Stimulated activated naive CD4-positive, alpha-beta T cell treated with Interleukin-2 at 50 U/mL for 16 hours (primary cell): ENCODE measurements at regions not wholly inside any gene's neighbourhood (a gene's known extent, or its start where the extent isn't known, plus 50 kb on each side); places are given as distances from the start of the nearest gene placed in this dataset.
"Not testable (repeated sequence)": the region's sequence is repeated elsewhere in the genome, so short reads cannot be mapped to it uniquely, and the experiment has no call there.

ENCODE experiments used
- DNase-seq: peaks from one replicate; lab custom pipeline; 2025; lab: John Stamatoyannopoulos, UW

DNA sequence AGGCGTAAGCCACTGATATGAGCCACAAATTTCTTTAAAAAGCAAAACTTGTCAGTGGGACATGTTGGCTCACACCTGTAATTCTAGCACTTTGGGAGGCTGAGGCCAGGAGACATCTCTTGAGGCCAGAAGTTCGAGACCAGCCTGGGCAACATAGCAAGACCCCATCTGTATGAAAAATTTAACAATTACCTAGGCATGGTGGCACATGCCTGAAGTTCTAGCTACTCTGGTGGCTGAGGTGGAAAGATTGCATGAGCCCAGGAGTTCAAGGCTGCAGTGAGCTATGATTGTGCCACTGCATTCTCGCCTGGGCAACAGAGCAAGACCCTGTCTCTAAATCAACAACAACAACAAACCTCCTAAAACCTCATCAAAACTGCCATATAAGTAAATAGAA is 147.6 kb upstream of the BARHL2 start:
- no peak for DNase-seq

DNA sequence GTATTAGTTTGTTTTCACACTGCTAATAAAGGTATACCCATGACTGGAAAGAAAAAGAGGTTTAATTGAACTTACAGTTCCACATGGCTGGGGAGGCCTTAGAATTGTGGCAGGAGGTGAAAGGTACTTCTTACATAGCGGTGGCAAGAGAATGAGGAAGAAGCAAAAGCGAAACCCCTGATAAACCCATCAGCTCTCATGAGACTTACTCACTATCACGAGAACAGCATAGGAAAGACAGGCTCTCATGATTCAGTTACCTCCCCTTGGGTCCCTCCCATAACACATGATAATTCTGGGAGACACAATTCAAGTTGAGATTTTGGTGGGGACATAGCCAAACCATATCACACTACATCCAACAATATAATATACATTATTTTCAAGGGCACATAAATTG is 145.7 kb upstream of the BARHL2 start:
- no peak for DNase-seq

DNA sequence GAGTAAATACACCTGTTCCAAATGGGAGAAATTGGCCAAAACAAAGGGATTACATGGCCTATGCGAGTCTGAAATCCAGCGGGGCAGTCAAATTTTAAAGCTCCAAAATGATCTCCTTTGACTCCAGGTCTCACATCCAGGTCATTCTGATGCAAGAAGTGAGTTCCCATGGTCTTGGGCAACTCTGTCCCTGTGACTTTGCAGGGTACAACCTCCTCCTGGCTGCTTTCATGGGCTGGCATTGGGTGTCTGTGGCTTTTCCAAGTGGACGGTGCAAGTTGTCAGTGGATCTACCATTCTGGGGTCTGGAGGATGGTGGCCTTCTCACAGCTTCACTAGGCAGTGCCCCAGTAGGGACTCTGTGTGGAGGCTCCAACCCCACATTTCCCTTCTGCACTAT is 144.3 kb upstream of the BARHL2 start:
- not testable (repeated sequence) for DNase-seq

DNA sequence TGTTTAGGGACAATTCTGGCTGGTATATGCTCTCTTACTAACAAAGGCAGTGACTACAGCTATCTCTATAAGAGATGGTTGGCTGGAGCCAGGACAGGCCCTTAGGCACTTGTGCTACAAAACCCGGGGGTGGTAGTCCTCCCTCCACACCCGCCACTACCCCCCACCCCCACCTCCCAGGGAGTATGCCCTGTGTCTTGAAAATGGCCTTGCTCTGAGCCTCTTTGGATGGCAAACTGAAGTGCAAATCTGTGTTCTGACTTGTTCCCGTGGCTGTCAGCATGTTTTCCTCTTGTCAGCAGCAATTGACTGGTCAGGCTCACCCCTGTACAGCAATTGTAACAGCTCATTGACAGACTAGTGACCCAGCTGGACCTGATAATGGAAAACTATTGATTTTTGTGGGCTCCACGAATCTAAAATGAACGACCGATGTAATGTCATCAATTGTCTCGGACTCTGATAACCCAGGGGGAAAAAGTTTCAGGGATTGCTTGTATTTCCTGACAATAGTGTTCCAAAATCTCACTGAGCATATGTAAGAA is 139.4 kb upstream of the BARHL2 start:
- no peak for DNase-seq

DNA sequence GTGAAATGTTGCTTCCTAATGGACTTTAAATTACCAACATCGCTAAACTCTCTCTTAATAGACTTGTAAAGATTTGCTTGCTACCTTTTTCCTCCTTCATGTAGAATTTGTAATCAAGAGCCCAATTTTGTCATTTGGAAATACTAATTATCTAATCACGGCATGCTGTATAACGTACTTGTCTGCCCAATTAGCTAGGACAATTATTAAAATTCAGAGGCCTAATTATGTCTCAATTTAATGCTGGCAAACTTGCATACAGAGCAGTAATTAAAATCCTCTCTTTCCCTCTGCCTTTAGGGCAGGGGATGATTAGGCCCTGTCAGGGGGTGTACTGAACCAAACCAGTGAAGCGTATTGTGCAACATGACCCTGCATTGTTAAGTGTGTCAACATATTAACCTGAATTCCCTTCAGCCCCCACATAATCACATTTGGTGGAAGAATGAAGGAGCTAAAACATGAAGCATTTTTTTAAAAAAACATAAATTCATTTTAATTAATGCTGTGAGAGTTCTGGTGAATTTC is 137.4 kb upstream of the BARHL2 start:
- no peak for DNase-seq

DNA sequence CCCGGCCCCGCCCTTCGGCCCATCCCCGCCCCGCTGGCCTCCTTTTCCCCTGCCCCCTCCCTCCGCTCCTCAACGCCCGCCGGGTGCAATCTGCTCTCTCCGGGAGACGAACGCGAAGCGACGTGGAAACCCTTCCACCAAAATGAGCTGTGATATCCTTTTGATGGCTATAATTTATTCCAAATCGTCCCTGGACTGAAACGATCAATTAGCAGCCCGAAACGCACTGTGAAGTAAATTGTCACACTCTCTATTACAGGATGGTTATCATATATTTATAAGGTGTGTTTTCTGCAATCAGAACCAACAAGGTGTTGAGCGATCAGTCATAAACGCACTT is 134.6 kb upstream of the BARHL2 start:
- no peak for DNase-seq

DNA sequence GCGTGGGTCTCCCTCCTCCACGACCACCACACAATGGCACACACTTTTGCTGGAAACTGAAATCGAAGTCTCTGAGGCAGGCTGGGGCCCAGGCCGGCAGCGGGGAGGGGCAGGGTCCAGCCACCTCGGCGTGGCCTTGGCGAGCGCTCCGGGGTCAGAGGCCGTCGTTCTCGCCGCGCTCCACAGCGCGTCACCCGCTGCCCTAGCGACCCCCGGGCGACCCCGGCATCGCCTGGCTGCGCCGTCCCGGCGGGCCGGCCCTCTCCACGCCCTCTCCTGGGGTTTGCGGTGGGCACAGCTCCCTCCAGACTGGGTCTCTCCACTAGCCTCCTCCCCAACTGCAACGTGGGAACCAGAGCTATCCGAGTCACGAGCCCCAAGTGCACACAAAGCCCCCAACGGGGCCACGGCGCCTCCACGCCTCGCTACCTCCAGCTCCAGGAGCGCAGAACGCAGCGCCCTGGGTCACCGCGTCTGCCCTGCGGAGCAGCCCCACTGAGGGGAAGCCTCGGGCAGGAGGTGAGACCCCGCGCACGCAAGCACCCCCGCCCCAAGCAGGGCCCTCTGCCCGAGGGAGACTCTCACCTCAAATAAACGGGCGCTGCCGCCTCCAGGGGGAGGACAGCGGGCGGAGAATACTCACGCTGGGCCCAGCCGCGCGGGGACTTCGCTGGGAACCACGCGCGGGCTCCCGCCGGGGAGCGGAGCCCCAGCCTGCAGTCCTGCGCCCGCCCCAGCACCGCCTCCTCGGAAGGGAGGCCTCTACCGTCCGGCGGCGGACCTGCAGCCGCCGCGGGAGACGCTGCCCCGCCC is 134.0 kb upstream of the BARHL2 start:
- peak; percentile 72 for DNase-seq

DNA sequence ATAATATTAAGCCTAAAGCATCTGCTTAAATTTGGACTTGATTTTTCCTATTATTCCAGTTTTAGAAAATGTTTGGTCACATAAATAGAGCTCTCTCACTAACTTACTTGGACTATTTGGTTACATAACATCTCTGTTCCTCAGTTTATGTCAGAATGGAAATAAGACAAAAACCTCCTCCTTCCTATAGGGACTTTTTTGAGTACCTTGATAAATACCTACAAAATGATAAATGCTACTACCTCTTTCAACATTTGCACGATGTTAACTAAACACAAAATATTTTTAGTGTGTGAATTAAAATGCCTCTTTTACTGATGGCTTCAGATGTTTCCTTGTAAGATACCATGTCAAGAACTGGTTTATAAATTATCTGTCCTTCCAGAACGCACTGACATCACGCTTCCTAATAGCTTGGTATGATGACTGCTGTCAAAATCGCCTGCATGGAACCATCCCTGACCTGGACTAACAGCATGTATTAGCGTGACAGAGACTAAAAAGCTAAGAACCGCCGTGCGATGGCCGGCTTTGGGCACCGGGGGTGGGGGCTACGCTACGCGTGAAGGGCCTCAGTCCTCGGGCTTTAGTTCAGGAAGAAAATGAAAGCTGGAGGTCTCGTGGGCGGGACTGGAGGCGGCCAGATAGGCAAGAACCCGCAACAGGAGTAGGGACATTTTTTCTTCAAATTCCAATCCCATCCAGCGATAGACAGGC is 133.2 kb upstream of the BARHL2 start:
- DNase-seq: no peak

DNA sequence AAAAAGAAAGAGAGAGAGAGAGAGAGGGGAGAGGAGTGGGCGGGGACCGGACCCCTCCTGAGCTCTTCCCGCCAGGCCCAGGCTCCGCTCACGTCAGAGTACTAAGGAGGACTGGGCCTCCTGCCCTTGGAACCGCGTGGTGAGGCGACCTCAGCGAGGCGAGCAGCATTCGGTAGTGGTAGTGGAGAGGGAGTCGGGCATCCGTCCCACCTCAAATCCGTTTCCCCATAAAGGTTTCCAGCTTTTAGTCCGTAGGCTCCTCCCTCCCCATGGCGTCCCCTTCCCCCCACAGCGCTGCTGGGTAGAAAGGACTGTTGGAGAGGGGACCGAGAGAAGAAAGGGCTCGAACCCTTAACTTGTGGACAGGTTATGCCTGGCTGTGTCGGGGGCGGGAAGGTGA is 124.4 kb upstream of the BARHL2 start:
- no peak for DNase-seq

DNA sequence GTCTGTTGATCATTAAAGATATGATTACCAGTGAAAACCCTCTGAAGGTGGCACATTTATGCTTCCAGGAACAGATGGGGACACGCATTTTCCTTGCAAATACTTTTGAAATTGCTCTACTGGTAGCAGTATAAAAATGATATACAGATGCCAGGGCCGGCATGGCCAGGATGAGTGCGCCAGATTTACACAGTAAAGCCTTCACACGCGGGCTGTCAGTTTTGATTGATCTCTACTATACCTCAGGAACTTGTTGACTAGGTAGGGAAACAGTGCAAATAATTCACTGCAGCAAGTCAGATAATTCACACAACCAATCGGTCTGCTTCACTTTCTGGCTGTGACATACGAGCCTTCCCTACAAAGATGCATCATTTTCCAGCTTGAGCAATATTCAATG is 123.2 kb upstream of the BARHL2 start:
- no peak for DNase-seq

DNA sequence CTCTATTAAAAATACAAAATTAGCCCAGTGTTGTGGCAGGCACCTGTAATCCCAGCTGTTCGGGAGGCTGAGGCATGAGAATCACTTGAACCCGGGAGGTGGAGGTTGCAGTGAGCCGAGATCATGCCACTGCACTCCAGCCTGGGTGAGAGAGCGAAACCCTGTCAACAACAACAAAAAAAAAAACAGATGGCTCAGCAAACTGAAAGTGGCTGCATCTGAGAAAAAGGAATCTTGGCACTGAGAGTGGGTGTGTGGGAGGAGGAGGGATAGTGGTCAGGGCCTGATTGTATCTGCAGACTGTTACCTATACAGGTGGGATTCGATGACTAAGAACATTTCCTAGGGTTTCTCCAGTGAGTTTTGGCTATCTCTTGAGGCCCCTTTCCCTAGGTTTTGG is 122.2 kb upstream of the BARHL2 start:
- DNase-seq: no peak

DNA sequence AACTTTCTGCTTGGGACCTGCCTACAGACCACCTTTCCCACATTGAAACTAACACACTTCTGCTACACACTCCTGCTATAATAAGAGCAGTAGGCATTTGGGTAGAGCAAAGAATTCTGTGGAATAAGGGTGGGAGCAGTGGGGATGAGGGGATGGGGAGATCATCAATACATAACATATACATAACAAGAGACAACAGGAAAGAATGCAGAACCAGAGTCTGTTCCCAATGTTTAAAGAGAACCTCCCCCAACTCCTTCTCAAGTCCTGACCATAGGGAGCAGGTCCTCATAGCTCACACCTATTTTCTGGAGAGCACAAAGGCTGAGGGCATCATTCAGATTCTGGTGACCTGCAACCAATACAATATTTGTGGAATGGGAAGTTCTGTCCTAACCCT is 121.6 kb upstream of the BARHL2 start:
- no peak for DNase-seq

DNA sequence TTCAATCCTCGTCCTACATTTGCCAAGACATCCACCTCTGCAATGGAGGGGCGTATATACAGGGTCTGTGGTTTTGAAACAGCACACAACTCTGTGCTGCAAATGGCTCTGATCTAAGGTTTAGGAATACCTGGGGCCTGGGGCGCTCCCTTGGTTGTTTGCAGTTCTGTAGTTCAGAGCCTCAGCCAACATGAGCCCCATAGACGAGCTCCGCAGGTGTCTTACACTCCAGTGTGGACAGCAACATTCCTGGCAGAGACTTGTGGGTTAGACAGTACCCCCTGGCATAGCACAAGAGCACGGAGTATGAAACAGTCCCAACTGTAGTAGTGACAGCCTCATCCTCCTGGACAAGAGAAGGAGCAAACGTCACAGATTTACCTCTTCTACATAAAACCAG is 120.3 kb upstream of the BARHL2 start:
- no peak for DNase-seq

DNA sequence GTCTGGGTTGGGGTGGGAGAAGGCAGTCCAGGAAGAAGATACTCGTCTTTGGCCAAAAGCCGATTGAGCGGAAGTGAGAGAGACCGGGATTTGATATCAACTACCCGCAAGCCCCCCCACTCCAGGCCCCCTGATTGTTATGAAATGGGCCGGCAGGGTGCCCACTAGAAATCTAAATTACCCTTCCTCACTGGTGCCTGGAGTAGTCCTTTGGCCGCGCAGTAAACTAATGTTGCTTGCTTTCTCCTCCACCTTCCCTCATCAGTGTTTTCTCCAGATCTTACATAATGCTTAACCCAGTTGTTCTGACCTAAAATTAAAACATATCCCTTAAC is 119.2 kb upstream of the BARHL2 start:
- DNase-seq: no peak

DNA sequence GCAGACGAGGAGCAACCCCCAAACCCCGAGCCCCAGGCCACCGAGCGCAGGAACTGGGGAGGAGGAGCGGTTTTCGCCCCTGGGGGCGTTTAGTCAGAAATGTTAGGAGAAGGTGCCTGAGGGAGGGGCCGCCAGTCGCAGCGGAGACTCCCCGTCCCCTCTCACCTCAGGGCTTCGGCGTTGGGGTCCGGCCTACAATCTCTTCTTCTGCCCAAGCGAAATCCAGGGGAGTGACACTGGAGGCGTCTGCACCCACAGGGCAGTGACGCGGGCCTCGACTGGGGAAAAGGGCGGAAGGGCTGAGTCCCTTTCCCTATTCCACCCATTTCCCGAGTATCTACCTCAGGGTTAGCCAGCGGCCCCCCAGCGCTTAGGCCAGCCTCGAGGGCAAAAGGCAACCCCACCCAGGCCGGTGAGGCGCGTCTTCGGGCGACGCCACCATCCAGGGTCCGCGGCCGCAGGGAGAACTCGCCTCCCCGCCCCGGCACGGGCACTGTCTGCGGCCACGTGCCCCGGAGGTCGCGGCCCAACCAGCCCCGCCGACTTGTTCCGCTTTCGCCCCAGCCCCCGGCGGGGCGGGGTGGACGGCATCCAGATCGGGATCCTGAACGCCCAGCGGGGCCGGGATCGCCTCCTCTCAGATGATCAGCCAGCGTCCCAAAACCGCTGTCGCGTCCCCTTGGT is 118.7 kb upstream of the BARHL2 start:
- no peak for DNase-seq

DNA sequence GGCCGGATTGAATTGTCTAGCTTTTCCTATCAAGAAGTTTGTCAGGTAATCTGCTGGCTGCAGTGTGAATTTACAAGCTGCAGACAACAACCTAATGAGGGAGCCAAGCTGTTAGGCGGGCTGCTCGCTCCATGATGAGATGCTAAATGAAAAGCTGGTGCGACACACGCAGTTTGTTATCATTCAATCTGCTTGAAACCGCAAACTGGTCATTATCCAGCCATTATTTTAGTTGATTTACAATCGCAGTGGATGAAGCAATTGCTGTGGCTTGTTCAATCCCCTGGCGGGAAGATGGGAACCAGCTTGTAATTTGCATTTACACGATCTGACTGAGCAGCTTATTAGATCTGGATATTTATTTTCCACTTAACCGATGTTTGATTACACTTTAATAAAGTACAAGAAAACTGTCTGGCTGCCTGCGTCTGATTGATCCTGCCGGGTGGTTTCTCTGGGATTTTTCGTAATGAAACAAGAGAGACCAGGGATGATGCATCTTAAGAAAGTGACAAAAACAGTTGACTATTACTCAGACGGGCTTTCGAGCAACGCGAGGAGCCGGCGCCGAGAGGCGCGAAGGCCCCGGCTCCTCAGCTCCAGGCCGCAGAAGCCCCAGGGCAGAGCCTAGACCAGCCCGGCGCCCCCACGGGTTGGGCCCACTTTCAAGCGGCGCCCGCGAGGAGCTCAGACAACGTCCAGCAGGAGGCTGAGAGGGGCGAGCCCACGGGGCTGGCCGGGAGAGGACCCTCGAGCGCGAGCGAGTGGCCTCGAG is 118.0 kb upstream of the BARHL2 start:
- no peak for DNase-seq

DNA sequence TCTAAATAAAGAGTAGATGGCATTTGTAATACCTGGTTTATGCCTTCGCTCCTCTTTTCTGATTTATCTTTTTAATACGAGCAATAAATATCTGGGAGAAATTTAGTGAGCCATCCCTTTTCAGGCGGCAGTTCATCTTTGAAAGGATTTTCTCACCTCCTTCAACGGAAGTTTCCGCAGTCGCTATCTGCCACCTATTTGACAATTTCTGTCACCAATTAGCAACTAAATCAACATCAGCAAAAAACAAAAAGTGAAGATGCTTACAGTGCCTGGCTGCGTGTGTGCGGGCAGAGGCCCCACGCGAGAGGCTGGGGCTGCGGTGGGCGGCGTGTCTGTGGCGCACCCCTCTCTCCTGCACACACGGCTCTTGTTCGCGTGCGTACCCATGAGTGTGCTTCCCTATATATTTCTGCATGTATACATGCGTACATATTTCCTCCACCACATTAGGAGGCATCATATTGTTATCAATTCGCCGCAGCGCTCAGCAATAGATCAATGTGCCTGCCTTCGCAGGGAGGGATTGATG is 117.3 kb upstream of the BARHL2 start:
- DNase-seq: no peak

DNA sequence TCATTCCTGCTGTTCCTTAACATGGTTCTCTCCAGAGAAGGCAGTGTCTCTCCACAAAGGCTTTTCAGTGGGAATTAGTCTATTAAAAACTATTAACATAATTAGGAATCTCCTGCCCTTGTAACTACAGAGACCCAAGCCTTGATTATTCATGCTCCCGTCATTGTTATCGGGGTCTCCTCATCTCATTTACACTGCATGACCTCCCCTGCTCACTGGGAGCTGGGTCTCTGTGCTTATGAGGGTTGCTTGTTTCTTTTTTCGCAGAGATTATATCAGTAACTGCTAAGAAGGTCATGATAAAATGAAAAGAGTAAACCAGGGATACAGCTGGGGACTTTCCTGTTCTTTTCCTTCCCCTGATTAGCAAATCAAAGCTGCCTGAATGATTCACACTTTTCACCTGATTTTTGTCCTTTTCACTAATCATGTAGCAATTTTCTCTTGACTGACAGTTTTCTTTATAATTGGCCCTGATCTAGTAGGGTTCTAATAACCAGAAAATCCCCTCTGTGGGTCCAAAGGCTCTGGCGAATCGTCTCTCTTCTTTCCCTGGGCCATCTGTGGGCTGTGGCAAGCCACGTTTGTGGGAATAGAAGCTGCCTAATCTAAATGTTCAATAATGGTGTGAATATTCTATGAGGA is 116.5 kb upstream of the BARHL2 start:
- no peak for DNase-seq

DNA sequence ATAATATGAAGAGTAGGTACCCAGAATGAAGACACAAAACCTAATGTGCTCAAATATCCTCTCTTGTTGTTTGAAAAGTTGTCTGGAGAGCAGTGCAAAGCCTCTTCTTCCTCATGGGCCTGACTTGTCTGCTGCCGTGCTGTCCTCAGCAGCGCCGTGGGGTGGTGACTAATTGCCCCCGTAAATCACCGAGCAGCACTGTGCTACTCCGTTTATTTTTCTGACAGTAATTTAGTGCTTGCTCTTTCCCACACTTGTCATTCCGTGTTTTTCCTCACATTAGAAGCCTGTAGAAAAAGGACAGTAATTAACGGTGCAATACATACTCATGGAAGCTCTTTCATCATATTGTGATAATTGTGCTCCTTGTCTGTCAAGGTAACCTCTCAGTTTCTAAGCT is 114.8 kb upstream of the BARHL2 start:
- no peak for DNase-seq

DNA sequence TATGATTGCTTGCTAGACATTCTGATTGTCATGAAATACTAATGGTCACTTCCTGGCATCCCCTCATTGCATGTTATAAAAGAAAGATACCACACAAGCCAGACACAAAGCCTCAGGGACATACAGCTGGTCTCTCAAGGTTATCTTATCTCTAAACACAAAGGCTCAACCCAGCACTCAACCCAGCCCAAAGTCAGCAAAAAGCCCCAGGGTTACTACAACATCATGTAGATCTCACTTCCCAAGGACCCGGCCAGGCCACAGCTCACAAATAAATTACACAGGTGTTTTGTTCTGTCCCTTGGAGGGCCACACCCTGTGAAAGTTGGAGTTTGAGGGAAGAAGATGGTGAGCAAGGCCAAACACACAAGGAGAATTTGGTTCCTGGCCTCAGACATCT is 109.7 kb upstream of the BARHL2 start:
- DNase-seq: no peak

DNA sequence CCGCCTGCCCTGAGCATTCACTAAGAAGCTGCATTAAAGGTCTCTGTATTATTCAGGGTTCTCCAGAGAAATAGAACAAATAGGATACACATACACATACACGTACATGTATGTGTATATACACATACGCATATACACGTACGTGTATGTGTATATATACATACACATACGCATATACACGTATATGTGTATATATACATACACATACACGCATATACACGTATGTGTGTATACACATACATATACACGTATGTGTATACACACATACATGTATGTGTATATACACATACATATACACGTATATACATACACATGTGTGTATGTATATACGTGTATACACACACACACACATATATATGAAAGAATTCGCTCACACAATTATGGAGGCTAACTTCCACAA is 108.9 kb upstream of the BARHL2 start:
- no peak for DNase-seq
